C4-2B (cell line): ENCODE measurements at regions not wholly inside any gene's neighbourhood (a gene's known extent, or its start where the extent isn't known, plus 50 kb on each side); places are given as distances from the start of the nearest gene placed in this dataset.

Experiments used
- CTCF ChIP-seq: fragments of 450-650 bp; conservative IDR thresholded peaks from 2 replicates; pipeline ENCODE4 v1.5.1; 2017; ENCODE audit warnings: mild to moderate bottlenecking
- ZFX ChIP-seq: fragments of 450-650 bp; IDR thresholded peaks from 2 replicates; pipeline ENCODE4 v1.6.1; 2017

- TF ChIP-seq CTCF (no peak), ZFX (no peak)
Measured at GRCh38 chr21:35437941-35438340, 388.8 kb upstream of the RUNX1 start.
